Thyroid gland (tissue), 4 donors: ENCODE measurements at regions not wholly inside any gene's neighbourhood (a gene's known extent, or its start where the extent isn't known, plus 50 kb on each side); places are given as distances from the start of the nearest gene placed in this dataset.

Experiments used
- POLR2A ChIP-seq, 2 donors: fragments of 450-650 bp; IDR thresholded peaks; one replicate each; pipeline ENCODE4 v1.6.1; 2017; ENCODE audit warnings: antibody characterized with exemption in 2 of 2, mild to moderate bottlenecking in 2 of 2, moderate library complexity in 1 of 2
- TF ChIP-seq, protein P1 (sequence below), 6 experiments: fragments of 200-600 bp in 3 of 6; fragments of 450-650 bp in 3 of 6; sonication (generic) in 3 of 6; IDR thresholded peaks; one replicate each; pipeline ENCODE4 v1.5.1; 2016 to 2019; ENCODE audit warnings: antibody characterized with exemption in 6 of 6, mild to moderate bottlenecking in 2 of 6, inconsistent platforms in 1 of 6, moderate library complexity in 1 of 6

DNA sequence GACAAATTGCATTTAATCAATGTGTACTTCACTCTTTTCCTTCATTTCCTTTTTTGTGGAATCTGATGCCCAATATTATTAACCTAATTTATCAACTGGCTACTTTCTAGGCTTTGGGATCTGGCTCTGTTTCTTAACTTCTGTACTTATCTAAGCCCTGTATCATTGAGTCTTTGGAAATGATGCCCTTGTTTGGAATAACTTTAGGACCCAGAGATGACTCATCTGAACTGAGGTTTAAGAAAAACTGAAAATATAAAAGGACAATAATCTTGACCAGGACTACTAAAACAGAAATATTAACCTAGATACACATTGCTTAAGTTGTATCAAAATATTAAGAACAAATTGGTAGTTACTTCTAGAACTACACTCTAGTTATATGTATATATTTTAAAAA lies 600.8 kb downstream of the CPS1 start:
- TF ChIP-seq, protein P1, sequence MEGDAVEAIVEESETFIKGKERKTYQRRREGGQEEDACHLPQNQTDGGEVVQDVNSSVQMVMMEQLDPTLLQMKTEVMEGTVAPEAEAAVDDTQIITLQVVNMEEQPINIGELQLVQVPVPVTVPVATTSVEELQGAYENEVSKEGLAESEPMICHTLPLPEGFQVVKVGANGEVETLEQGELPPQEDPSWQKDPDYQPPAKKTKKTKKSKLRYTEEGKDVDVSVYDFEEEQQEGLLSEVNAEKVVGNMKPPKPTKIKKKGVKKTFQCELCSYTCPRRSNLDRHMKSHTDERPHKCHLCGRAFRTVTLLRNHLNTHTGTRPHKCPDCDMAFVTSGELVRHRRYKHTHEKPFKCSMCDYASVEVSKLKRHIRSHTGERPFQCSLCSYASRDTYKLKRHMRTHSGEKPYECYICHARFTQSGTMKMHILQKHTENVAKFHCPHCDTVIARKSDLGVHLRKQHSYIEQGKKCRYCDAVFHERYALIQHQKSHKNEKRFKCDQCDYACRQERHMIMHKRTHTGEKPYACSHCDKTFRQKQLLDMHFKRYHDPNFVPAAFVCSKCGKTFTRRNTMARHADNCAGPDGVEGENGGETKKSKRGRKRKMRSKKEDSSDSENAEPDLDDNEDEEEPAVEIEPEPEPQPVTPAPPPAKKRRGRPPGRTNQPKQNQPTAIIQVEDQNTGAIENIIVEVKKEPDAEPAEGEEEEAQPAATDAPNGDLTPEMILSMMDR (IDR thresholded peaks at IDR 0.05): no peak
- TF ChIP-seq POLR2A (IDR thresholded peaks at IDR 0.05): no peak
